ENCODE measurements at regions not wholly inside any gene's neighbourhood (a gene's known extent, or its start where the extent isn't known, plus 50 kb on each side); places are given as distances from the start of the nearest gene placed in this dataset.

DNA sequence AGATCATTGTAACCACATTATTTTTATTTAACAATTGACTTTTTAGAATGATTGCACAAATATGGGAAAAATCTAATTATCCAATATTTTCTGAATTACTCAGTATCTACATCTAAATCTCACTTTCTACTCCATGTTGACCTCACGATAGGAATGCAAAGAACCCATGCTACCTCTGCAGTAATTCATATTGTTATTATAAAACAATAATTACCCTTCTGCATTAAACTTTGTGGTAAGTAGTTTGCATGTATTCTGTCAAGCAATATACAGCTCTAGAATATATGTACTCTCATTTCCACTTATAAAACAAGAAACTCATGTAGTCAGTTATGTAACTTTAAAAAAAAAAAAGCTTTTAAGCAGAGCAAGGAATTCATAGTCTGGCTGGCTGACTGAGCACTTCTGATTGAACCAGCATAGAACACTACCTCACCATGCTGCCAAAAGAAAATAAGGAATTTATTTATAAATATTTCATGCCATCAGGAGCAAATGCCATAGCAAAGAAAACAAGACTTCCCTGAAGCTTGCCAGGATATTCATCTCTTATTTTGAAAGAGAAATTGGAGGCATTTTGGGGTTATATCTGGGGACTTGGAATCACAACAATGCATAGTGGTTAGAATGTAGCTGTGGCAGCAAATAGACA lies 895.7 kb downstream of the XPNPEP1 start:
- TF ChIP-seq, protein P1, sequence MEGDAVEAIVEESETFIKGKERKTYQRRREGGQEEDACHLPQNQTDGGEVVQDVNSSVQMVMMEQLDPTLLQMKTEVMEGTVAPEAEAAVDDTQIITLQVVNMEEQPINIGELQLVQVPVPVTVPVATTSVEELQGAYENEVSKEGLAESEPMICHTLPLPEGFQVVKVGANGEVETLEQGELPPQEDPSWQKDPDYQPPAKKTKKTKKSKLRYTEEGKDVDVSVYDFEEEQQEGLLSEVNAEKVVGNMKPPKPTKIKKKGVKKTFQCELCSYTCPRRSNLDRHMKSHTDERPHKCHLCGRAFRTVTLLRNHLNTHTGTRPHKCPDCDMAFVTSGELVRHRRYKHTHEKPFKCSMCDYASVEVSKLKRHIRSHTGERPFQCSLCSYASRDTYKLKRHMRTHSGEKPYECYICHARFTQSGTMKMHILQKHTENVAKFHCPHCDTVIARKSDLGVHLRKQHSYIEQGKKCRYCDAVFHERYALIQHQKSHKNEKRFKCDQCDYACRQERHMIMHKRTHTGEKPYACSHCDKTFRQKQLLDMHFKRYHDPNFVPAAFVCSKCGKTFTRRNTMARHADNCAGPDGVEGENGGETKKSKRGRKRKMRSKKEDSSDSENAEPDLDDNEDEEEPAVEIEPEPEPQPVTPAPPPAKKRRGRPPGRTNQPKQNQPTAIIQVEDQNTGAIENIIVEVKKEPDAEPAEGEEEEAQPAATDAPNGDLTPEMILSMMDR (conservative IDR thresholded peaks at IDR 0.05; ENCODE audit: low read depth, low read length) = no peak
- TF ChIP-seq, protein P2, sequence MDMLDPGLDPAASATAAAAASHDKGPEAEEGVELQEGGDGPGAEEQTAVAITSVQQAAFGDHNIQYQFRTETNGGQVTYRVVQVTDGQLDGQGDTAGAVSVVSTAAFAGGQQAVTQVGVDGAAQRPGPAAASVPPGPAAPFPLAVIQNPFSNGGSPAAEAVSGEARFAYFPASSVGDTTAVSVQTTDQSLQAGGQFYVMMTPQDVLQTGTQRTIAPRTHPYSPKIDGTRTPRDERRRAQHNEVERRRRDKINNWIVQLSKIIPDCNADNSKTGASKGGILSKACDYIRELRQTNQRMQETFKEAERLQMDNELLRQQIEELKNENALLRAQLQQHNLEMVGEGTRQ (IDR thresholded peaks at IDR 0.05; ENCODE audit: low read depth, low read length) = no peak
- no peak for TF ChIP-seq MXI1 (IDR thresholded peaks at IDR 0.05; ENCODE audit: borderline replicate concordance, low read depth, low read length)
- TF ChIP-seq MAZ (IDR thresholded peaks at IDR 0.05; ENCODE audit: borderline replicate concordance, low read depth, low read length) = no peak
- no peak for TF ChIP-seq MAFK (IDR thresholded peaks at IDR 0.05; ENCODE audit: low read depth, low read length)

Data from IMR-90 (cell line).